ENCODE measurements at regions not wholly inside any gene's neighbourhood (a gene's known extent, or its start where the extent isn't known, plus 50 kb on each side); places are given as distances from the start of the nearest gene placed in this dataset.

DNA sequence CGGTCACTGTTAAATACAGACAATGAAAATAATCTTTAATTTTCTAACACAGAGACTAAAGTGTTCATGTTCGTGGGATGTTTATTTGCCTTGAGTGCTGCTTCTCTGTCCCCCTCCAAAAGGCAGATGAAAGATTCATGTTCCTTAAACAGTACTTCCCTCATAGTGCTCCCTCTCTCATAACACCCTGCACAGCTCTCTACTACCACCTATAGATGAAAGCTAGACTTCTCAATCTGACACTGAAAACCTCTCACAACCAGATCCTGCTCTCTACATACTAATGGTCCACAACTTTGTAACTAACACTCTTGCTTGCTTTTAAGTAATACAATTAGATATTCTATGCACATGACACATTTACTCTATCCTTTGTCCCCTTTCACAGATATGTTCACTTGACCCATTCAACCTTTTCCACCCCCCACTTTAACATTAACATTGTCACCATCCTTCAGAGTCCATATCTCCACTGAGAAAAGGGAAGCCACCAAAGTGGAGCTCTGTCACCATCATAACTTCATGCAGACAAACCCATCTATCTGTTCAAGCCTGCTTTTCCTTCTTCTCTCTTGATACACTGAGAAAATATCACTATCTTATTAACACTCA lies 266.4 kb upstream of the USP15 start:
- TF ChIP-seq, protein P1, sequence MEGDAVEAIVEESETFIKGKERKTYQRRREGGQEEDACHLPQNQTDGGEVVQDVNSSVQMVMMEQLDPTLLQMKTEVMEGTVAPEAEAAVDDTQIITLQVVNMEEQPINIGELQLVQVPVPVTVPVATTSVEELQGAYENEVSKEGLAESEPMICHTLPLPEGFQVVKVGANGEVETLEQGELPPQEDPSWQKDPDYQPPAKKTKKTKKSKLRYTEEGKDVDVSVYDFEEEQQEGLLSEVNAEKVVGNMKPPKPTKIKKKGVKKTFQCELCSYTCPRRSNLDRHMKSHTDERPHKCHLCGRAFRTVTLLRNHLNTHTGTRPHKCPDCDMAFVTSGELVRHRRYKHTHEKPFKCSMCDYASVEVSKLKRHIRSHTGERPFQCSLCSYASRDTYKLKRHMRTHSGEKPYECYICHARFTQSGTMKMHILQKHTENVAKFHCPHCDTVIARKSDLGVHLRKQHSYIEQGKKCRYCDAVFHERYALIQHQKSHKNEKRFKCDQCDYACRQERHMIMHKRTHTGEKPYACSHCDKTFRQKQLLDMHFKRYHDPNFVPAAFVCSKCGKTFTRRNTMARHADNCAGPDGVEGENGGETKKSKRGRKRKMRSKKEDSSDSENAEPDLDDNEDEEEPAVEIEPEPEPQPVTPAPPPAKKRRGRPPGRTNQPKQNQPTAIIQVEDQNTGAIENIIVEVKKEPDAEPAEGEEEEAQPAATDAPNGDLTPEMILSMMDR (IDR thresholded peaks at IDR 0.05) = peak; percentile 77
- Histone ChIP-seq H3K27me3 (no peaks in the 10 kb centered on the region), H3K27ac (peak overlapping the region; percentile 76), H3K9me3 (no peaks in the 10 kb centered on the region), H3K4me1 (ENCODE audit: control insufficient read depth in 1 of 2, insufficient read depth in 1 of 2, low read depth in 1 of 2, low read length in 1 of 2) (peaks cover 22 to 53% of the 10 kb centered on the region in 2 experiments), H3K36me3 (no peaks in the 10 kb centered on the region), H3K4me3 (ENCODE audit: low read depth in 1 of 2, low read length in 1 of 2) (no peak overlapping the region)

DNA sequence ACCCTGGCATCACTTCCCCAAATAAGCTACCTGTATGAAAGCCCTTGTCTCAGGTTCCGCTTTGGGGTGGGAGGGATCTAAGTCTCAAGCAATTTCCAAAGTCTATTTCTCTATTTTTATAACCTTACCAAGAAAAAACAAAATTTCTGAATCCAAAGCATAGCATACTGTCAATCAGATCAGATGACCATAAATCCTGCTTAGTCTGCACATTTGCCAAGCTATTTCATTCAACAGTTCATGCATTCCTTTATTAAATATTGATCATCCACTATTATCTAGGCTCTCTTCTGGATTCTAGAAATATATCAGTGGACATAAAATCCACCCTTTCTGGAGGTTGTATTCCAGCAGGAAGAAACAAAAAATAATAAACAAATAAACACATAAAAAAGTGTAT lies 263.5 kb upstream of the USP15 start:
- Histone ChIP-seq H3K9me3 (no peaks in the 10 kb centered on the region), H3K27me3 (no peaks in the 10 kb centered on the region)

DNA sequence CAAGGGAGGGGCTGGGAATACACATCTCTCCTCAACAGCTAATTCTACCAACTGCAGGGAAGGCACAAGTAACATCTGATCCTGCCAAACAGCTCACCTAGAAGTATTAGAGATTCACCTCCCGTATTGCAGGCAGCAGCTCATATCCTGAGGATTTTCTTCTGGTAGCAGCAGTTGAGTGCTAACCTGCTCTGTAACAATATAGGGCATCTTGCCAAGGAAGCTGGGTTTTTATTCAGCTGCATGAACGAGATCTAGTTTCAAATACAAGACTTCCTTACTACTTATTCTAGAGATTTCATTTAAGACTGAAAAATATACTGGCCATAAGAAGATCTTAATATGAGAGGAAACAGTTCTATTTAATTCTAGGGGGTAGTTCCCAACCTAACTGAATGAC lies 261.4 kb upstream of the USP15 start:
- H3K4me1 ChIP-seq (ENCODE audit: control insufficient read depth in 1 of 2, insufficient read depth in 1 of 2, low read depth in 1 of 2, low read length in 1 of 2) = peaks cover 15 to 20% of the 10 kb centered on the region in 2 experiments
- H3K36me3 ChIP-seq = no peaks in the 10 kb centered on the region
- H3K9me3 ChIP-seq = no peaks in the 10 kb centered on the region
- H3K27me3 ChIP-seq = no peaks in the 10 kb centered on the region
- peak overlapping the region; percentile 21 for H3K27ac ChIP-seq
- TF ChIP-seq, protein P1 (IDR thresholded peaks at IDR 0.05) = no peak
- H3K4me3 ChIP-seq (ENCODE audit: low read depth in 1 of 2, low read length in 1 of 2) = no peak overlapping the region

More for the DNA sequence above, 263.5 kb upstream of the USP15 start:
- TF ChIP-seq, protein P1 (IDR thresholded peaks at IDR 0.05) = no peak
- no peak overlapping the region for H3K4me3 ChIP-seq (ENCODE audit: low read depth in 1 of 2, low read length in 1 of 2)
- no peak overlapping the region for H3K27ac ChIP-seq
- H3K36me3 ChIP-seq = no peaks in the 10 kb centered on the region
- peaks cover 24 to 39% of the 10 kb centered on the region in 2 experiments for H3K4me1 ChIP-seq (ENCODE audit: control insufficient read depth in 1 of 2, insufficient read depth in 1 of 2, low read depth in 1 of 2, low read length in 1 of 2)

DNA sequence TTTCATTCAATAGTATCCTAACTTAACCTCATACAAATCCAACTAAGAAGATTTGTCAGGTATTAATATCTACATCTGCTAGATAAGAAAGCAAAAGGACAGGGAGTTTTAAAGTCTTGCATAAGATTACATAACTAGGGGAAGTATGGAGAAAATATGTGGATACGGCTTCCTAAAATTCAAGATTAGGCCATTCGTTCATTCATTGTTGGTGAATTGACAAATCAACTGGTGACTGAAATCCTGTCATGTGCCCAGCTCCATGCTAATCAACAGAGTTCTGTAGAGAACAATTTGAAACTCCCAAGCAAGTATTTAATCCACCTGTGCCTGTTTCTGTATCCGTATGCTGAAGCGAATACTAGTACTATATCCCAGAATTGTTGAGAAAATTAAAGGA lies 260.9 kb upstream of the USP15 start:
- Histone ChIP-seq H3K27ac (peak overlapping the region; percentile 21), H3K4me1 (ENCODE audit: control insufficient read depth in 1 of 2, insufficient read depth in 1 of 2, low read depth in 1 of 2, low read length in 1 of 2) (peaks cover 15 to 17% of the 10 kb centered on the region in 2 experiments), H3K27me3 (no peaks in the 10 kb centered on the region), H3K4me3 (ENCODE audit: low read depth in 1 of 2, low read length in 1 of 2) (no peak overlapping the region), H3K9me3 (no peaks in the 10 kb centered on the region), H3K36me3 (no peaks in the 10 kb centered on the region)
- TF ChIP-seq, protein P1 (IDR thresholded peaks at IDR 0.05) = no peak

DNA sequence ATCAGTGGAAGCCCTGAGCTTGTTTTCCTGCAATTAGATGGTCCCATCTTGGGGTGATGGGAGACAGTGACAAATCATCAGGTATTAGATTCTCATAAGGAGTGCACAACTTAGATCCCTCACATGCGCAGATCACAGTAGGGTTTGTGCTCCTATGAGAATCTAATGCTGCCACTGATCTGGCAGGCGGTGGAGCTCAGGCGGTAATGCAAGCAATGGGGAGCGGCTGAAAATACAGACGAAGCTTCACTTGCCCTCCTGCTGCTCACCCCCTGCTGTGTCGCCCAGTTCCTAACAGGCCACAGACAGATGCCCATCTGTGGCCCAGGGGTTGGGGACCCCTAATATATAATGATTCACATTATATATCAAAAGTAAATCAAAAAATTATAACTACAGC lies 258.8 kb upstream of the USP15 start:
- no peak overlapping the region for H3K4me3 ChIP-seq (ENCODE audit: low read depth in 1 of 2, low read length in 1 of 2)
- no peaks in the 10 kb centered on the region for H3K36me3 ChIP-seq
- H3K27me3 ChIP-seq = no peaks in the 10 kb centered on the region
- TF ChIP-seq, protein P1 (IDR thresholded peaks at IDR 0.05) = no peak
- H3K9me3 ChIP-seq = no peaks in the 10 kb centered on the region
- no peak overlapping the region for H3K27ac ChIP-seq
- H3K4me1 ChIP-seq (ENCODE audit: control insufficient read depth in 1 of 2, insufficient read depth in 1 of 2, low read depth in 1 of 2, low read length in 1 of 2) = peaks cover 15 to 17% of the 10 kb centered on the region in 2 experiments

Data from neutrophil (primary cell).